ENCODE measurements at regions not wholly inside any gene's neighbourhood (a gene's known extent, or its start where the extent isn't known, plus 50 kb on each side); places are given as distances from the start of the nearest gene placed in this dataset.
A peak's percentile ranks its signal among the peaks of the same experiment; 100 is the strongest.

GRCh38 chr5:61596265-61596664, 264.2 kb downstream of the ZSWIM6 start:
- no peak for DNase-seq

GRCh38 chr5:61597684-61598083, 265.6 kb downstream of the ZSWIM6 start:
- no peak for DNase-seq

- DNase-seq: peak; percentile 13
These were observed 266.1 kb downstream of the ZSWIM6 start for GRCh38 chr5:61598126-61598525.

GRCh38 chr5:61599370-61600122, 267.5 kb downstream of the ZSWIM6 start:
- no peak for DNase-seq

GRCh38 chr5:61600123-61600444, 268.0 kb downstream of the ZSWIM6 start:
- no peak for DNase-seq

- DNase-seq: no peak
These were observed 269.0 kb downstream of the ZSWIM6 start for GRCh38 chr5:61600945-61601511.

GRCh38 chr5:61603211-61603908, 271.3 kb downstream of the ZSWIM6 start:
- no peak for DNase-seq

- DNase-seq: no peak
These were observed 272.3 kb downstream of the ZSWIM6 start for GRCh38 chr5:61604076-61605025.

GRCh38 chr5:61609840-61610677, 278.0 kb downstream of the ZSWIM6 start:
- DNase-seq: no peak

GRCh38 chr5:61610678-61611024, 278.6 kb downstream of the ZSWIM6 start:
- DNase-seq: no peak

GRCh38 chr5:61612431-61612830, 280.4 kb downstream of the ZSWIM6 start:
- DNase-seq: no peak

GRCh38 chr5:61613679-61614078, 281.6 kb downstream of the ZSWIM6 start:
- DNase-seq: no peak

- DNase-seq: no peak
These were observed 282.5 kb downstream of the ZSWIM6 start for GRCh38 chr5:61614606-61615005.

GRCh38 chr5:61617039-61617438, 285.0 kb downstream of the ZSWIM6 start:
- DNase-seq: no peak

GRCh38 chr5:61617995-61618525, 286.0 kb downstream of the ZSWIM6 start:
- peak; percentile 10 for DNase-seq

GRCh38 chr5:61618577-61618976, 286.5 kb downstream of the ZSWIM6 start:
- no peak for DNase-seq

- no peak for DNase-seq
These were observed 287.2 kb downstream of the ZSWIM6 start for GRCh38 chr5:61619289-61619688.

GRCh38 chr5:61619777-61620518, 287.9 kb downstream of the ZSWIM6 start:
- no peak for DNase-seq

GRCh38 chr5:61620699-61621182, 288.7 kb downstream of the ZSWIM6 start:
- no peak for DNase-seq

GRCh38 chr5:61621202-61621650, 289.2 kb downstream of the ZSWIM6 start:
- no peak for DNase-seq

- no peak for DNase-seq
These were observed 290.1 kb downstream of the ZSWIM6 start for GRCh38 chr5:61622156-61622555.

Data from NCI-H82 (cell line).